HG02798 (cell line): ENCODE measurements at regions not wholly inside any gene's neighbourhood (a gene's known extent, or its start where the extent isn't known, plus 50 kb on each side); places are given as distances from the start of the nearest gene placed in this dataset.

Experiments
- ATAC-seq: cut with Tn5 transposase; IDR thresholded peaks from one replicate; pipeline ENCODE4 v1.9.1; 2021; ENCODE audit warnings: mild to moderate bottlenecking; ENCODE audit not compliant: unreplicated experiment, poor library complexity

- no peak for ATAC-seq
Observed at GRCh38 chr7:26590709-26591108, 273.7 kb downstream of the SKAP2 start.

DNA sequence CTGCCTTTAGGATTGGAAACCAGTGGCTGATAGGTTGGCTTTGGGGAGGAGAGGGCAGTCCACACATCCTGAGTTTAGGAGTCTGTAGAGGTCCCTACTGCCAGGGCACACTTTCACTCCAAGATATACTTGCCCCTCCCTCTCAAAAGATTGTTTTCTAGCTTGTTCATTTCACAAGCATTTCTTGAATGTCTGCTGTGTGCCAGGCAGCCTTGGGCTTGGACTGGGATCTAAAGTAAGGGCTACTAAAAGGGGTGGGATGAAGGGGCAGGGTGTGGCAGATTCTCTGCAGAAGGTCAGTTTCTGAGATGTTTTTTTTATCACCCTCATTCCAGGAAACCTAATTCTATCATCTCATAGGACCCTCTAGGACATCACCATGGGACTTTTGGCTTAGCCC is 272.4 kb downstream of the SKAP2 start:
- no peak for ATAC-seq

- no peak for ATAC-seq
Observed at GRCh38 chr7:26593393-26593792, 271.0 kb downstream of the SKAP2 start.

DNA sequence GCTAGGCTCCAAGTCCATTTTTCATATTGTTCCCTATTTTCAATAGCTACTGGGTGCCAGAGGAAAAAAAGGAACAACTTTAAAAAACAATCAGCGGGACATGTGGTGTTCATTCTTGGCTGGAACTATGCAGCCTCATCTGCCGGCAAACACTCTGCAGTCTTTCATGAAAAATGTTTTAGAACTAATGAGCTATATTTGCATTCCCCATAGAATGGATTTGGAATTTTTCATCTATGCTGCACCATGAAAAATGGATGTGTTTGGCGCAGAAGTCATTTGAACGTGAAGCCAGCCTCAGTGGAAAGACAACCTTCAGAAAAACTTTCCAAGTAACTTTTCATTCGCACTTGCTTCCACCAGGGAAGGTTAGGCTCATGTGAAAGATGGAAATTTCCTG is 270.5 kb downstream of the SKAP2 start:
- no peak for ATAC-seq

GRCh38 chr7:26594553-26594952 is 269.8 kb downstream of the SKAP2 start:
- no peak for ATAC-seq

- no peak for ATAC-seq
Observed at GRCh38 chr7:26598867-26599266, 265.5 kb downstream of the SKAP2 start.

DNA sequence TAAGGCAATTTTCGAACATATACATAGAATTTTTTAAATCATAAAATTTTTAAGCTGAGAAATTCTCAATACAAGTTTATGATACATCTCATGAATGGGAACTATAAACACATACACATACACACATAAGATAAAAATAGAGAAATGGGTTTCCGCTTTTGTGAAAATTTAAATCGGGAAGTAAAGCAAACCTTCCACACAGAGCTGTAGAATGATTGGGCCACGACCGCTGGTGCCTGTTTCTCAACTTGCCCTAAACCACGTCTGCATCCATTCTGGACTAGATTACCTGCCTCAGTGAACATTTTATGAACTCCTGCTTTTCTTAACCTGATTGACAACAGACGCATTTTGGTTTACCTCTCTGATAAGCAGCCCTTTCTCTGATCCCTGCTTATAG is 264.4 kb downstream of the SKAP2 start:
- ATAC-seq: no peak

GRCh38 chr7:26600411-26600810 is 264.0 kb downstream of the SKAP2 start:
- ATAC-seq: no peak

GRCh38 chr7:26603631-26604030 is 260.8 kb downstream of the SKAP2 start:
- ATAC-seq: no peak

DNA sequence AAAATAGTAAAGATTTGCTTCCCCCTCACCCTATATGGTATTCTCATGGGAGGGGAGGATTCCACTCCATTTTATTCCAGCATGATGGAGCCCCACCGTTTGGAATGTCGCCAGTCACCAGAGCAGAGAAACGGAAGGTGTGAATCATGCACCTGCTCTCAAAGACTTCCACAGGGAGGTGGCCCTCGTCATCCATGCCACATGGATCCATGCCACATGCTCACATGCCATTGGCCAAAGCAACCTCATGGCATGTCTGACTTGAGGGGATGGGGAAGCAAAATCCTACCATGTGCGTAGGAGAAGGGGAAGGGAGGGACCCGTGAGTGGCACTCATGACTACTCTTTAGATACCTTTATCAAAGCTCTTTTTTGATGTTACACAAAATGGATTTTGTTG is 256.0 kb downstream of the SKAP2 start:
- no peak for ATAC-seq

DNA sequence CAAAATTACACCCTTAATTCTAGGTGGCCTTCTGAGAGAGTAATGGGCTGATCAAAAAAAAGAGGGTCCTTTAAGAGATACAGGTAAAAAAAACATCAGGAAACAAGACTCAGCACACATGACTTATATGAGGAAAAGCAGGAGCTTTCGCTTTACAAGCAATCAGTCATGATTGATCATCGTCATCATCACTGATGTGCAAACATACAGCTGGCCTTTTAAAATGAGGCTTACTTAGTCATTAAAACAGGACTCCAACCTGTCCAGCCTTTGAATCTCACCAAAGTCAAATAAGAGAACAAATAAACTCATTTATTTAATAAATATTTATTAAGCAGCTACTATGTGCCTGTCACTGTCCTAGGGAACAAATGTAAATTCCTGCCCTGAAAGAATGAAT is 255.3 kb downstream of the SKAP2 start:
- no peak for ATAC-seq

GRCh38 chr7:26609532-26609931 is 254.9 kb downstream of the SKAP2 start:
- no peak for ATAC-seq

GRCh38 chr7:26612742-26613141 is 251.6 kb downstream of the SKAP2 start:
- ATAC-seq: no peak

GRCh38 chr7:26614503-26614902 is 249.9 kb downstream of the SKAP2 start:
- no peak for ATAC-seq

GRCh38 chr7:26616235-26616634 is 248.2 kb downstream of the SKAP2 start:
- ATAC-seq: no peak

- ATAC-seq: no peak
Observed at GRCh38 chr7:26617066-26617465, 247.3 kb downstream of the SKAP2 start.
